Epithelial cell of esophagus (primary cell): ENCODE measurements at regions not wholly inside any gene's neighbourhood (a gene's known extent, or its start where the extent isn't known, plus 50 kb on each side); places are given as distances from the start of the nearest gene placed in this dataset.

Experiments used
- DNase-seq: peaks from one replicate; pipeline ENCODE4 v3.0.0; 2010; ENCODE audit warnings: low read depth
- H3K4me3 ChIP-seq: 2 replicates; pipeline ENCODE4 v1.5.1; 2011; ENCODE audit warnings: mild to moderate bottlenecking, low read length, control low read depth
- CTCF ChIP-seq: IDR thresholded peaks from 2 replicates; pipeline ENCODE4 v1.5.1; 2011; ENCODE audit warnings: low read depth, mild to moderate bottlenecking, low read length, control low read depth, inconsistent platforms; ENCODE audit not compliant: insufficient read depth; ENCODE audit errors: missing control alignments

DNA sequence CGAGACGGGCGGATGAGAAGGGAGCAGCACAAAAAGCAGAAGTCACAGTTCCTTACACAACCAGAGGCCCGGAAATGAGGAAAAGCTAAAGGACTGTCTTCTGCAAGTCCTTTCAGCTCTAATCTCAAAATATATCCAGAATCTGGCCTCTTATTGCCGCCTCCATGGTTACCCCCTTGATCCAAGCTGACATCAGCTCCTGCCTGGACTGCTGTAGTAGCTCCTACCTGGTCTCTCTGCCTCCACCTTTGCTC, 324.0 kb upstream of the ROPN1 start:
- TF ChIP-seq CTCF, result no peak
- H3K4me3 ChIP-seq, result no peak overlapping the region
- no peak for DNase-seq

DNA sequence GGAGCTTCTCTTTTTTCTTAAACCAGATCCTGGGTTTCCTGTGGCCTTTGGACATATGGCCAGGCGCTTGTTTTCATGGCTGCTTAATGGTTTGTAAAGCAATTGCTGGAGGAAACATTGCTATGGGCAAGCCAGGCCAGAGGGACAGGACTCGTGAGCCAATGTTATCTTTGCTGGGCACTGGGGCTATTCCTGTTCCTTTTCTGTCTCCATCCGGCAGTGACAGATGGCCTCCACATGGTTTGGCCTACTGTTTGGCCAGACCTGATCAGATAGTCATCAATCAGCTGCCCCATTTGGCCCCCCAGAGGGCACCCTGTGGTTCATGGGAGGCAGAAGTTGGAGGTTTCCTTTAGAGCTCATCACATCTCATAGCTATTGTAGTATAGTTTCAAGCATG, 326.1 kb upstream of the ROPN1 start:
- no peak for TF ChIP-seq CTCF
- H3K4me3 ChIP-seq, result no peak overlapping the region
- DNase-seq, result no peak

GRCh38 chr3:124318656-124319055, 326.7 kb upstream of the ROPN1 start:
- no peak overlapping the region for H3K4me3 ChIP-seq
- no peak for TF ChIP-seq CTCF
- DNase-seq, result no peak

- no peak overlapping the region for H3K4me3 ChIP-seq
- no peak for DNase-seq
- TF ChIP-seq CTCF, result no peak
Observed at GRCh38 chr3:124320976-124321375, 329.1 kb upstream of the ROPN1 start.

GRCh38 chr3:124322309-124322880, 330.5 kb upstream of the ROPN1 start:
- H3K4me3 ChIP-seq, result no peak overlapping the region
- no peak for DNase-seq
- TF ChIP-seq CTCF, result no peak

DNA sequence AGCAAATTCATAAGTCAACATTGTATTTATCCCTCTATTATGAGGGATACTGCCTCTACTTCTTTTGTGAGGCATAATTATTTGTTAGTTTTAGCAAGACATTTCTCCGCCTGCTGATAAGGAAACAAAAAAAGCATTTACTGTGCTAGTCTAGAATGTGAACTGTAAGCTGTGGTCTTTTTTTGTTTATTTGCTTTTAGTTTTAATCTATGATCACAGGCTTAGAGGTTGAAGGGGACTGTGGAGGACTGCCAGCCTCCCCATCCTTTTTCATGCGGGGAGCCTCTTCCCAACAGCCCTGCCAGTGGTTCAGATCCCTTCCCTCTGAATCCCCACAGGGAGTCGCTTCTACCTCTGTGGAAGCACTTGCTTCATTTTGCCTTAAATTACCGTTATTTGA, 331.0 kb upstream of the ROPN1 start:
- no peak for TF ChIP-seq CTCF
- DNase-seq, result no peak
- no peak overlapping the region for H3K4me3 ChIP-seq

DNA sequence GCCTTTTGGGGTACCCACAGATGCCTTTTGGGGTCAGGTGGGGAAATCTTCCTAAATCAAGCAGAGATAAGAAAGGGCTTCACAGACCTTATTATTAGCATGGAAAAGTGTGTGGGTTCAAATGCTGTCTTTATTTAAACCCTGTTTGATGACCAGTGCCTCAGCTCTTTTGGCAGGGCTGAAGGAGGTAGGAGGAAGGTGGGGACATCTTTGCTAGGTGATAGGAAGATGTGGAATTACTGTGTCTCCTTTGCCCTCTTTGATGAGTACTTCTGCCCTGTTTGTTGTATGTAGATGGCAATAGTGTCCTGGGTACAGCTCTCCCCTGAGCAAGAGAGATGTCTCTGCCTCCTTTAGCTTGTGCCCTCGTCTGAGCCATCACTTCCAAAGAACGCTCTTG, 333.3 kb upstream of the ROPN1 start:
- no peak for TF ChIP-seq CTCF
- H3K4me3 ChIP-seq, result no peak overlapping the region
- no peak for DNase-seq
